NT2/D1 (cell line): ENCODE measurements at regions not wholly inside any gene's neighbourhood (a gene's known extent, or its start where the extent isn't known, plus 50 kb on each side); places are given as distances from the start of the nearest gene placed in this dataset.

Experiments
- DNase-seq: peaks from one replicate; pipeline ENCODE4 v3.0.0-alpha.2; 2011; ENCODE audit warnings: low read depth, low spot score
- H3K27me3 ChIP-seq: 2 replicates; pipeline ENCODE4 v1.6.0; 2011; ENCODE audit warnings: mild to moderate bottlenecking; ENCODE audit not compliant: insufficient read length, insufficient read depth
- H3K36me3 ChIP-seq: 2 replicates; pipeline ENCODE4 v1.6.1; 2011; ENCODE audit warnings: mild to moderate bottlenecking, low read length, mixed read lengths; ENCODE audit not compliant: insufficient read depth, insufficient read length
- H3K4me1 ChIP-seq: 2 replicates; pipeline ENCODE4 v1.5.1; 2011; ENCODE audit not compliant: insufficient read depth, insufficient read length
- H3K4me3 ChIP-seq: 2 replicates; pipeline ENCODE4 v1.5.1; 2011; ENCODE audit warnings: low read depth; ENCODE audit not compliant: insufficient read length
- H3K9ac ChIP-seq: 2 replicates; pipeline ENCODE4 v1.6.0; 2011; ENCODE audit warnings: low read depth; ENCODE audit not compliant: insufficient read length
- H3K9me3 ChIP-seq: 2 replicates; pipeline ENCODE4 v1.5.1; 2011; ENCODE audit warnings: mild to moderate bottlenecking, low read length; ENCODE audit not compliant: insufficient read depth
- SUZ12 ChIP-seq: IDR thresholded peaks from 2 replicates; pipeline ENCODE4 v1.6.1; 2011; ENCODE audit not compliant: insufficient read length, insufficient read depth; ENCODE audit errors: extremely low read depth
- YY1 ChIP-seq: IDR thresholded peaks from 2 replicates; pipeline ENCODE4 v1.6.1; 2011; ENCODE audit not compliant: insufficient read length, insufficient read depth
- ZNF274 ChIP-seq: IDR thresholded peaks from 2 replicates; pipeline ENCODE4 v1.6.1; 2011; ENCODE audit warnings: mild to moderate bottlenecking, low read depth, low read length

GRCh38 chr16:72673118-72673517 lies 374.8 kb downstream of the ZFHX3 start:
- no peaks in the 10 kb centered on the region for H3K4me1 ChIP-seq
- DNase-seq, result no peak
- H3K36me3 ChIP-seq, result no peaks in the 10 kb centered on the region

GRCh38 chr16:72666267-72666666 lies 381.7 kb downstream of the ZFHX3 start:
- no peak overlapping the region for H3K4me3 ChIP-seq
- H3K36me3 ChIP-seq, result no peaks in the 10 kb centered on the region
- H3K4me1 ChIP-seq, result no peaks in the 10 kb centered on the region
- TF ChIP-seq YY1 (no peak), ZNF274 (no peak), SUZ12 (no peak)
- no peak for DNase-seq
- H3K9ac ChIP-seq, result no peak overlapping the region
- no peaks in the 10 kb centered on the region for H3K9me3 ChIP-seq
- no peaks in the 10 kb centered on the region for H3K27me3 ChIP-seq

More at GRCh38 chr16:72673118-72673517, 374.8 kb downstream of the ZFHX3 start:
- Histone ChIP-seq H3K9ac (no peak overlapping the region), H3K27me3 (no peaks in the 10 kb centered on the region), H3K4me3 (no peak overlapping the region), H3K9me3 (peaks cover 18% of the 10 kb centered on the region)
- TF ChIP-seq ZNF274, result no peak
- TF ChIP-seq SUZ12, result no peak
- no peak for TF ChIP-seq YY1

- Histone ChIP-seq H3K9me3 (no peaks in the 10 kb centered on the region), H3K9ac (peak overlapping the region; percentile 85), H3K4me1 (no peaks in the 10 kb centered on the region), H3K4me3 (peak overlapping the region; percentile 61), H3K27me3 (no peaks in the 10 kb centered on the region), H3K36me3 (no peaks in the 10 kb centered on the region)
- no peak for DNase-seq
- TF ChIP-seq ZNF274 (no peak), YY1 (no peak), SUZ12 (no peak)
These were observed 382.2 kb downstream of the ZFHX3 start for GRCh38 chr16:72665701-72666100.

GRCh38 chr16:72664509-72665408 lies 383.2 kb downstream of the ZFHX3 start:
- peak; percentile 98 for DNase-seq
- Histone ChIP-seq H3K4me3 (peak overlapping the region; percentile 61), H3K27me3 (no peaks in the 10 kb centered on the region), H3K36me3 (no peaks in the 10 kb centered on the region), H3K9me3 (no peaks in the 10 kb centered on the region), H3K9ac (peak overlapping the region; percentile 85), H3K4me1 (no peaks in the 10 kb centered on the region)
- TF ChIP-seq SUZ12, result no peak
- TF ChIP-seq YY1, result no peak
- no peak for TF ChIP-seq ZNF274

- H3K9me3 ChIP-seq, result no peaks in the 10 kb centered on the region
- no peak for DNase-seq
- H3K4me1 ChIP-seq, result no peaks in the 10 kb centered on the region
- TF ChIP-seq SUZ12 (no peak), ZNF274 (no peak), YY1 (no peak)
- no peaks in the 10 kb centered on the region for H3K36me3 ChIP-seq
- H3K27me3 ChIP-seq, result no peaks in the 10 kb centered on the region
- H3K4me3 ChIP-seq, result peak overlapping the region; percentile 61
- peak overlapping the region; percentile 85 for H3K9ac ChIP-seq
These were observed 383.8 kb downstream of the ZFHX3 start for GRCh38 chr16:72664056-72664508.

GRCh38 chr16:72658888-72659717 lies 388.8 kb downstream of the ZFHX3 start:
- no peak overlapping the region for H3K9ac ChIP-seq
- no peak for TF ChIP-seq SUZ12
- TF ChIP-seq ZNF274, result no peak
- TF ChIP-seq YY1, result no peak

More at GRCh38 chr16:72658888-72659717, 388.8 kb downstream of the ZFHX3 start:
- no peaks in the 10 kb centered on the region for H3K27me3 ChIP-seq
- no peaks in the 10 kb centered on the region for H3K36me3 ChIP-seq
- no peaks in the 10 kb centered on the region for H3K4me1 ChIP-seq
- no peak overlapping the region for H3K4me3 ChIP-seq
- no peak for DNase-seq
- H3K9me3 ChIP-seq, result no peaks in the 10 kb centered on the region
